Tibial artery (tissue), 4 donors: ENCODE measurements at regions not wholly inside any gene's neighbourhood (a gene's known extent, or its start where the extent isn't known, plus 50 kb on each side); places are given as distances from the start of the nearest gene placed in this dataset.
"Not testable (repeated sequence)": the region's sequence is repeated elsewhere in the genome, so short reads cannot be mapped to it uniquely, and the experiment has no call there.

Experiments
- DNase-seq, 2 donors: peaks; one replicate each; pipeline ENCODE4 v3.0.0-alpha.2; 2019
- H3K27ac ChIP-seq, 2 donors: fragments of 200-600 bp; sonication (generic) in 1 of 2; 1 replicate in 1 of 2; 2 replicates in 1 of 2; pipeline ENCODE4 v1.5.1; 2018 to 2019; ENCODE audit warnings: mild to moderate bottlenecking in 1 of 2
- H3K27me3 ChIP-seq, 2 donors: fragments of 200-600 bp; sonication (generic) in 1 of 2; one replicate each; pipeline versions ENCODE4 v1.5.1 to v1.6.0; 2016 to 2019
- H3K36me3 ChIP-seq, 3 donors: fragments of 200-600 bp; sonication (generic) in 2 of 3; one replicate each; pipeline ENCODE4 v1.5.1; 2016 to 2019; ENCODE audit warnings: mild to moderate bottlenecking in 2 of 3
- H3K4me1 ChIP-seq, 4 donors: fragments of 200-600 bp; sonication (generic) in 2 of 4; 1 replicate in 3 of 4; 2 replicates in 1 of 4; pipeline ENCODE4 v1.5.1; 2016 to 2019
- H3K4me3 ChIP-seq, 2 donors: fragments of 200-600 bp; sonication (generic) in 1 of 2; 1 replicate in 1 of 2; 2 replicates in 1 of 2; pipeline ENCODE4 v1.5.1; 2018 to 2019; ENCODE audit warnings: mild to moderate bottlenecking in 2 of 2
- H3K9me3 ChIP-seq, 3 donors: fragments of 200-600 bp; sonication (generic) in 1 of 3; one replicate each; pipeline ENCODE4 v1.5.1; 2016 to 2019
- CTCF ChIP-seq, 2 experiments: fragments of 200-600 bp in 1 of 2; fragments of 450-650 bp in 1 of 2; IDR thresholded peaks; one replicate each; pipeline ENCODE4 v1.5.1; 2017 to 2019; ENCODE audit warnings: antibody characterized with exemption in 2 of 2, mild to moderate bottlenecking in 1 of 2, moderate library complexity in 1 of 2
- intact Hi-C: fragments of 100-400 bp; cut with DNase I; formaldehyde crosslinking; loops from one replicate; pipeline ENCODE4 v1.15.0; 2023; ENCODE audit warnings: low total_unique reads

- no peaks in the 10 kb centered on the region for H3K4me1 ChIP-seq
- H3K27ac ChIP-seq = no peak overlapping the region
- no peaks in the 10 kb centered on the region for H3K36me3 ChIP-seq
- no peaks in the 10 kb centered on the region for H3K9me3 ChIP-seq
- no peak for TF ChIP-seq CTCF (IDR thresholded peaks at IDR 0.05)
- H3K4me3 ChIP-seq = no peak overlapping the region
- DNase-seq = no peak
- no peaks in the 10 kb centered on the region for H3K27me3 ChIP-seq
- intact Hi-C loops = no loop called here
Observed at GRCh38 chr6:23533944-23534343, 592.1 kb upstream of the NRSN1 start.

GRCh38 chr6:23534351-23534750 is 591.7 kb upstream of the NRSN1 start:
- no peaks in the 10 kb centered on the region for H3K9me3 ChIP-seq
- intact Hi-C loops = no loop called here
- no peaks in the 10 kb centered on the region for H3K4me1 ChIP-seq

GRCh38 chr6:23535101-23535500 is 590.9 kb upstream of the NRSN1 start:
- Histone ChIP-seq H3K36me3 (no peaks in the 10 kb centered on the region), H3K4me1 (no peaks in the 10 kb centered on the region), H3K4me3 (no peak overlapping the region), H3K27ac (no peak overlapping the region), H3K9me3 (no peaks in the 10 kb centered on the region), H3K27me3 (no peaks in the 10 kb centered on the region)
- no peak for TF ChIP-seq CTCF (IDR thresholded peaks at IDR 0.05)
- intact Hi-C loops = no loop called here
- no peak for DNase-seq

More at GRCh38 chr6:23534351-23534750, 591.7 kb upstream of the NRSN1 start:
- no peak overlapping the region for H3K27ac ChIP-seq
- H3K36me3 ChIP-seq = no peaks in the 10 kb centered on the region
- no peak overlapping the region for H3K4me3 ChIP-seq
- no peaks in the 10 kb centered on the region for H3K27me3 ChIP-seq
- no peak for TF ChIP-seq CTCF (IDR thresholded peaks at IDR 0.05)
- no peak for DNase-seq

- H3K27ac ChIP-seq = no peak overlapping the region
- intact Hi-C loops = no loop called here
- no peak overlapping the region for H3K4me3 ChIP-seq
- no peak for TF ChIP-seq CTCF (IDR thresholded peaks at IDR 0.05)
- H3K4me1 ChIP-seq = no peaks in the 10 kb centered on the region
- no peak for DNase-seq
- no peaks in the 10 kb centered on the region for H3K36me3 ChIP-seq
- no peaks in the 10 kb centered on the region for H3K9me3 ChIP-seq
- no peaks in the 10 kb centered on the region for H3K27me3 ChIP-seq
Observed at GRCh38 chr6:23537828-23538227, 588.2 kb upstream of the NRSN1 start.

GRCh38 chr6:23547851-23548250 is 578.2 kb upstream of the NRSN1 start:
- no peak overlapping the region for H3K4me3 ChIP-seq
- no peaks in the 10 kb centered on the region for H3K4me1 ChIP-seq
- no peaks in the 10 kb centered on the region for H3K27me3 ChIP-seq
- no peak for DNase-seq
- no peak overlapping the region for H3K27ac ChIP-seq
- H3K36me3 ChIP-seq = no peaks in the 10 kb centered on the region
- TF ChIP-seq CTCF (IDR thresholded peaks at IDR 0.05) = no peak
- intact Hi-C loops = loop anchor here (2.0 kb wide), 1 partner anchor 47 kb away; no protein-coding TSS in a partner anchor
- no peaks in the 10 kb centered on the region for H3K9me3 ChIP-seq

- H3K4me1 ChIP-seq, H3K36me3 ChIP-seq, H3K4me3 ChIP-seq, DNase-seq, H3K27ac ChIP-seq, intact Hi-C loops, H3K9me3 ChIP-seq, H3K27me3 ChIP-seq: not testable (repeated sequence)
Observed at GRCh38 chr6:23554953-23555352, 571.1 kb upstream of the NRSN1 start.
